Prostate gland (tissue), 2 donors: ENCODE measurements at regions not wholly inside any gene's neighbourhood (a gene's known extent, or its start where the extent isn't known, plus 50 kb on each side); places are given as distances from the start of the nearest gene placed in this dataset.

Source experiments
- CTCF ChIP-seq, 4 experiments: fragments of 200-600 bp in 2 of 4; fragments of 450-650 bp in 2 of 4; sonication (generic) in 2 of 4; IDR thresholded peaks; 1 replicate in 3 of 4; 2 replicates in 1 of 4; pipeline ENCODE4 v1.5.1; 2016 to 2019; ENCODE audit warnings: antibody characterized with exemption in 4 of 4, mild to moderate bottlenecking in 2 of 4, moderate library complexity in 2 of 4
- POLR2A ChIP-seq: fragments of 450-650 bp; IDR thresholded peaks from one replicate; pipeline ENCODE4 v1.6.1; 2016; ENCODE audit warnings: antibody characterized with exemption, mild to moderate bottlenecking

GRCh38 chr1:194833111-194833510 lies 1646.7 kb upstream of the B3GALT2 start:
- no peak for TF ChIP-seq CTCF (IDR thresholded peaks at IDR 0.05)
- no peak for TF ChIP-seq POLR2A
